ENCODE measurements at regions not wholly inside any gene's neighbourhood (a gene's known extent, or its start where the extent isn't known, plus 50 kb on each side); places are given as distances from the start of the nearest gene placed in this dataset.

DNA sequence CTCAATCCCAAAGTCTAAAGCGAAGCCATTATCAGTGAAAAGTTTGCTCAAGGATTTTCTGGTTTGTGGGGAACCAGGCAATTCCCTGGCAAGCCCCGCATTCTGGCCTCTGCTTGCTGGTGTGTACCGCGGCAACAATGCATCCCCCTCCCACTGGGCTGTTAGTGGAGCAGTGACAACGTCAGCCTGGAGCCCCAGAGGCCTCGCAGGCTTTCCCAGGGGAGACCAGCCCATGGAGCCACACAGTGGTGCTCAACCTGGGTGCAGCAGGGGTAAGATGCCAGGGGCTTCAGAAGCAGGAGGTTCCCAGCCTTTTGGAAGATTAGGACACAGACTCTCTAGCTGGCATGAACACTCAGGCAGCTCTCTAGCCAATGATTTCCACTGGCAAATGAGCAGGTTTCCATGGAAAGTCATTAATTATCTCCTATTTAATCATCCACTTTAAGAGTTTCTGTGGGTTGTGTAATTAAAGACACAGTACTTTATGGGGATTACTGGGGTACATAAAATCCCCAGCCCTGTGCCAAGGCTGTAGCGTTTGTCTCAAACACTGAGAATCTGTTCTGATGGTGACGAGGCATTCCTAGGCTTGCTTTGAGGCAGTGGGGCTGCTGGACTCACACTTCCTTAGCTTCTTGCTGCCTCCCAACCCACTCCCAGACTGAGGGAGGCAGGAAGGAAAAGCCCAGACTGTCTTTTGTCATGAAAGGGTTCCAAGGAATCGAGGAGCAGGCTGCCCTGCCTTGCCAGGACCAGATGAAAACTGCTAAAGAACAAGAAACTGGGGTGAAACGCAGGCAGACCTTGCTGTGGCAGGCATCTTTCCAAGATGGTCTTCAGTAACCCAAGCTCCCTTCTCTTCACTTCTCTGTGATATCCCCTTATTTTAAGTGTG is 411.9 kb upstream of the SHH start:
- Histone ChIP-seq H3K4me3 (ENCODE audit: insufficient read depth in 1 of 2, low read depth in 1 of 2, low read length in 2 of 2) (no peak overlapping the region), H3K9me3 (ENCODE audit: control insufficient read depth, low read length) (peaks cover 22% of the 10 kb centered on the region), H3K27ac (ENCODE audit: low read length, poor library complexity, severe bottlenecking) (no peak overlapping the region), H2AK5ac (ENCODE audit: low read length, severe bottlenecking) (no peak overlapping the region), H2BK12ac (ENCODE audit: low read length in 2 of 2) (no peak overlapping the region), H3K4ac (ENCODE audit: low read depth in 1 of 2, low read length in 2 of 2) (no peak overlapping the region), H3K9ac (ENCODE audit: low read length) (no peak overlapping the region), H2AFZ (ENCODE audit: low read depth, low read length) (no peak overlapping the region), H2BK120ac (ENCODE audit: low read depth, low read length) (no peak overlapping the region), H3K4me2 (ENCODE audit: low read length, poor library complexity, severe bottlenecking) (no peak overlapping the region), H3K14ac (ENCODE audit: low read length in 2 of 2) (no peak overlapping the region), H2BK15ac (ENCODE audit: low read depth, poor library complexity, severe bottlenecking) (no peak overlapping the region), H2BK5ac (ENCODE audit: low read depth, low read length, poor library complexity, severe bottlenecking) (no peak overlapping the region), H3K18ac (ENCODE audit: low read depth in 1 of 2, low read length in 2 of 2) (no peak overlapping the region), H4K91ac (ENCODE audit: low read length) (no peak overlapping the region), H3K36me3 (ENCODE audit: control insufficient read depth in 1 of 2, insufficient read depth in 2 of 2, low read depth in 1 of 2, low read length in 2 of 2) (no peaks in the 10 kb centered on the region), H4K8ac (ENCODE audit: low read length) (no peak overlapping the region), H3K4me1 (ENCODE audit: control insufficient read depth, insufficient read depth, low read depth, low read length) (no peaks in the 10 kb centered on the region), H3K79me1 (replicated peaks; ENCODE audit: low read length, poor library complexity, severe bottlenecking) (no peaks in the 10 kb centered on the region), H3K27me3 (ENCODE audit: control insufficient read depth in 1 of 2, insufficient read depth in 1 of 2, low read length in 2 of 2) (no peaks in the 10 kb centered on the region), H3K23ac (ENCODE audit: low read length in 2 of 2) (no peak overlapping the region)
- DNase-seq: no peak
- 56% methylated on average over 10 of the region's 10 CpGs for WGBS

DNA sequence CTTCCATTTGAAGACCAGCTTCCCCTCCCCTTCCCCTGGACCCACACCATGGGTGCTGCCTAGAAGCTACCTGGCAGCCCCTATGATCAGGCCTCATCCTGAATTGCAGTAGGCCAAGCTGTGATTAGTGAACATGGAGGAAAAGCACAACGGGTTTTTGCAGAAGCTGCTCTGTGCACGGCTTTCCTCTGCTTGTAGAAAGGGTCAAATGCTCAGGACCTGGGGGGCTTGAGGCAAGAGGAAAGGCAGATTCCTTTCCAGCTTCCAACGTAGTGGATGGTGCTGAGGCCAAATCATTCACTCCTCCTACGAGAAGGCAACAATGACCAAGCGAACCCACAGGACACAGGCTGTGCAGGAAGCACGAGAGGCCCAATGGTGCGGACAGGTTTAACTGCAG is 410.3 kb upstream of the SHH start:
- H3K9me3 ChIP-seq (ENCODE audit: control insufficient read depth, low read length): peaks cover 17% of the 10 kb centered on the region
- H2BK120ac ChIP-seq (ENCODE audit: low read depth, low read length): no peak overlapping the region
- H3K27ac ChIP-seq (ENCODE audit: low read length, poor library complexity, severe bottlenecking): no peak overlapping the region
- no peak overlapping the region for H3K14ac ChIP-seq (ENCODE audit: low read length in 2 of 2)
- H4K8ac ChIP-seq (ENCODE audit: low read length): no peak overlapping the region
- H2BK5ac ChIP-seq (ENCODE audit: low read depth, low read length, poor library complexity, severe bottlenecking): no peak overlapping the region
- H3K9ac ChIP-seq (ENCODE audit: low read length): no peak overlapping the region
- H3K23ac ChIP-seq (ENCODE audit: low read length in 2 of 2): no peak overlapping the region
- H3K36me3 ChIP-seq (ENCODE audit: control insufficient read depth in 1 of 2, insufficient read depth in 2 of 2, low read depth in 1 of 2, low read length in 2 of 2): no peaks in the 10 kb centered on the region
- H3K4me3 ChIP-seq (ENCODE audit: insufficient read depth in 1 of 2, low read depth in 1 of 2, low read length in 2 of 2): no peak overlapping the region
- no peak overlapping the region for H4K91ac ChIP-seq (ENCODE audit: low read length)
- no peak overlapping the region for H3K4me2 ChIP-seq (ENCODE audit: low read length, poor library complexity, severe bottlenecking)
- no peak for DNase-seq
- no peak overlapping the region for H3K18ac ChIP-seq (ENCODE audit: low read depth in 1 of 2, low read length in 2 of 2)
- H2AFZ ChIP-seq (ENCODE audit: low read depth, low read length): no peak overlapping the region
- H3K4ac ChIP-seq (ENCODE audit: low read depth in 1 of 2, low read length in 2 of 2): no peak overlapping the region
- H3K79me1 ChIP-seq (replicated peaks; ENCODE audit: low read length, poor library complexity, severe bottlenecking): no peaks in the 10 kb centered on the region
- no peaks in the 10 kb centered on the region for H3K4me1 ChIP-seq (ENCODE audit: control insufficient read depth, insufficient read depth, low read depth, low read length)
- WGBS: 75% methylated on average over 7 of the region's 7 CpGs
- no peaks in the 10 kb centered on the region for H3K27me3 ChIP-seq (ENCODE audit: control insufficient read depth in 1 of 2, insufficient read depth in 1 of 2, low read length in 2 of 2)
- no peak overlapping the region for H2AK5ac ChIP-seq (ENCODE audit: low read length, severe bottlenecking)
- H2BK12ac ChIP-seq (ENCODE audit: low read length in 2 of 2): no peak overlapping the region
- H2BK15ac ChIP-seq (ENCODE audit: low read depth, poor library complexity, severe bottlenecking): no peak overlapping the region

DNA sequence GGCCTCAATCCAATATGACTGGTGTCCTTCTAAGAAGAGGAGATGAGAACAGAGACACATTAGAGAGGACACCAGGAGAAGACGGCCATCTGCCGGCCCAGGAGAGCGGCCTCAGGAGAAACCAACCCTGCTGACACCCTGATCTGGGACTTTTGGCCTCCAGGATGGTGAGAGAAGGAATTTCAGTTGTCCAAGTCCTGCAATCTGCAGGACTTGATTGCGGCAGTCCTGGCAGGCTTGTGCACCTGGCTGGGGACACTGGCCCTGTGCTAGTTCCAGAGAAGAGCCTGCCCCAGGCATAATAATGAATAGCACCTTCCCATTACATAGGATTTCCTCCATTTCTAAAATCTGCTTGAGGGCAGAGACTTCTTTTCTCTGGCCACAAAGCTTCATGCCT is 409.9 kb upstream of the SHH start:
- H3K4me2 ChIP-seq (ENCODE audit: low read length, poor library complexity, severe bottlenecking): no peak overlapping the region
- H3K27me3 ChIP-seq (ENCODE audit: control insufficient read depth in 1 of 2, insufficient read depth in 1 of 2, low read length in 2 of 2): no peaks in the 10 kb centered on the region
- no peak overlapping the region for H4K8ac ChIP-seq (ENCODE audit: low read length)
- no peak overlapping the region for H4K91ac ChIP-seq (ENCODE audit: low read length)
- H3K4me3 ChIP-seq (ENCODE audit: insufficient read depth in 1 of 2, low read depth in 1 of 2, low read length in 2 of 2): no peak overlapping the region
- H2BK15ac ChIP-seq (ENCODE audit: low read depth, poor library complexity, severe bottlenecking): no peak overlapping the region
- no peak overlapping the region for H3K27ac ChIP-seq (ENCODE audit: low read length, poor library complexity, severe bottlenecking)
- H3K18ac ChIP-seq (ENCODE audit: low read depth in 1 of 2, low read length in 2 of 2): no peak overlapping the region
- H2BK5ac ChIP-seq (ENCODE audit: low read depth, low read length, poor library complexity, severe bottlenecking): no peak overlapping the region
- no peak overlapping the region for H3K23ac ChIP-seq (ENCODE audit: low read length in 2 of 2)
- no peak overlapping the region for H3K14ac ChIP-seq (ENCODE audit: low read length in 2 of 2)
- no peaks in the 10 kb centered on the region for H3K79me1 ChIP-seq (replicated peaks; ENCODE audit: low read length, poor library complexity, severe bottlenecking)
- H3K4me1 ChIP-seq (ENCODE audit: control insufficient read depth, insufficient read depth, low read depth, low read length): no peaks in the 10 kb centered on the region
- no peaks in the 10 kb centered on the region for H3K36me3 ChIP-seq (ENCODE audit: control insufficient read depth in 1 of 2, insufficient read depth in 2 of 2, low read depth in 1 of 2, low read length in 2 of 2)
- peaks cover 17% of the 10 kb centered on the region for H3K9me3 ChIP-seq (ENCODE audit: control insufficient read depth, low read length)
- no peak overlapping the region for H2BK120ac ChIP-seq (ENCODE audit: low read depth, low read length)
- H3K4ac ChIP-seq (ENCODE audit: low read depth in 1 of 2, low read length in 2 of 2): no peak overlapping the region
- DNase-seq: no peak
- WGBS: 89% methylated on average over 4 of the region's 4 CpGs
- H2BK12ac ChIP-seq (ENCODE audit: low read length in 2 of 2): no peak overlapping the region
- H3K9ac ChIP-seq (ENCODE audit: low read length): no peak overlapping the region
- H2AFZ ChIP-seq (ENCODE audit: low read depth, low read length): no peak overlapping the region
- no peak overlapping the region for H2AK5ac ChIP-seq (ENCODE audit: low read length, severe bottlenecking)

DNA sequence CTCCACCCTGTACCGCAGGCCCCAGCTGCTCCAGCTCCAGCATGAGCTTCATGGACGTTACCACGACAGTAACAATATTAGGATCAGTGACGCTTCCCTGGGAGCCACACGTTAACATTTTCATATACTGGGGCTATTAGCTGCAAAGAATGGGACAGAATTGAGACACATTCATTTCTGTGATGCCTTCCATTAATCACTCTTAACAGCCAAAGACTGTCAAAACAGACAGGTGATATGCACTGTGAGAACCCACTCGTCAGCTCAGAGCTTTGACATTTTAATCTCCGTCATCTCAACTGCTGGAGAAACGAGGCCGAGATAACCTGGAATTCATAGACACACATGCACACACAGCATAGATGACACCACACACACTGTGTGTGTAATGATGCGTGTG is 408.4 kb upstream of the SHH start:
- no peak for DNase-seq
- no peak overlapping the region for H2AFZ ChIP-seq (ENCODE audit: low read depth, low read length)
- H4K91ac ChIP-seq (ENCODE audit: low read length): no peak overlapping the region
- no peak overlapping the region for H2BK12ac ChIP-seq (ENCODE audit: low read length in 2 of 2)
- no peak overlapping the region for H4K8ac ChIP-seq (ENCODE audit: low read length)
- H2BK5ac ChIP-seq (ENCODE audit: low read depth, low read length, poor library complexity, severe bottlenecking): no peak overlapping the region
- no peaks in the 10 kb centered on the region for H3K27me3 ChIP-seq (ENCODE audit: control insufficient read depth in 1 of 2, insufficient read depth in 1 of 2, low read length in 2 of 2)
- peaks cover 17% of the 10 kb centered on the region for H3K9me3 ChIP-seq (ENCODE audit: control insufficient read depth, low read length)
- H3K4ac ChIP-seq (ENCODE audit: low read depth in 1 of 2, low read length in 2 of 2): no peak overlapping the region
- H2BK120ac ChIP-seq (ENCODE audit: low read depth, low read length): no peak overlapping the region
- H2BK15ac ChIP-seq (ENCODE audit: low read depth, poor library complexity, severe bottlenecking): no peak overlapping the region
- no peak overlapping the region for H2AK5ac ChIP-seq (ENCODE audit: low read length, severe bottlenecking)
- H3K4me2 ChIP-seq (ENCODE audit: low read length, poor library complexity, severe bottlenecking): no peak overlapping the region
- no peak overlapping the region for H3K4me3 ChIP-seq (ENCODE audit: insufficient read depth in 1 of 2, low read depth in 1 of 2, low read length in 2 of 2)
- H3K27ac ChIP-seq (ENCODE audit: low read length, poor library complexity, severe bottlenecking): no peak overlapping the region
- H3K18ac ChIP-seq (ENCODE audit: low read depth in 1 of 2, low read length in 2 of 2): no peak overlapping the region
- no peaks in the 10 kb centered on the region for H3K4me1 ChIP-seq (ENCODE audit: control insufficient read depth, insufficient read depth, low read depth, low read length)
- no peak overlapping the region for H3K9ac ChIP-seq (ENCODE audit: low read length)
- 89% methylated on average over 9 of the region's 10 CpGs for WGBS
- no peak overlapping the region for H3K23ac ChIP-seq (ENCODE audit: low read length in 2 of 2)
- H3K36me3 ChIP-seq (ENCODE audit: control insufficient read depth in 1 of 2, insufficient read depth in 2 of 2, low read depth in 1 of 2, low read length in 2 of 2): no peaks in the 10 kb centered on the region
- H3K79me1 ChIP-seq (replicated peaks; ENCODE audit: low read length, poor library complexity, severe bottlenecking): no peaks in the 10 kb centered on the region
- no peak overlapping the region for H3K14ac ChIP-seq (ENCODE audit: low read length in 2 of 2)

All from mesenchymal stem cell (in vitro differentiated cells and primary cell).